HG03432 (cell line): ENCODE measurements at regions not wholly inside any gene's neighbourhood (a gene's known extent, or its start where the extent isn't known, plus 50 kb on each side); places are given as distances from the start of the nearest gene placed in this dataset.

Experiments
- ATAC-seq: cut with Tn5 transposase; IDR thresholded peaks from one replicate; pipeline ENCODE4 v1.9.1; 2021; ENCODE audit warnings: mild to moderate bottlenecking, moderate library complexity; ENCODE audit not compliant: unreplicated experiment

DNA sequence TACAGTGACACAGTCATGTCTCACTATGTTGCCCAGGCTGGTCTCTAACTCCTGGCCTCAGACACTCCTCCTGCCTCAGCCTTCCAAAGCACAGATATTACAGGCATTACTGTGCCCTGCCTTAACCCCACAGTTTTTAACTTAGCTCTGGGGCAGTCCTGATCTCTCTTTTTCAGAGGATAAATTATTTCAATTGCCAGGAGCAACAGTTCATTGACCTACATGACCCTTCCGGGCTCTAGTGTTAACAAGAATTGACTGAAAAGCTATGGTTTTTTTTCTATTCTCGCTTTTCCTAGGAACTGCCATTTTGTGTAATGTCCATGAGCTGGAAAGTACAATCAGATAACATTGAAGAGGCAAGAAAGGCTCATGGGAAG is 92.8 kb downstream of the HNRNPLL start:
- no peak for ATAC-seq

DNA sequence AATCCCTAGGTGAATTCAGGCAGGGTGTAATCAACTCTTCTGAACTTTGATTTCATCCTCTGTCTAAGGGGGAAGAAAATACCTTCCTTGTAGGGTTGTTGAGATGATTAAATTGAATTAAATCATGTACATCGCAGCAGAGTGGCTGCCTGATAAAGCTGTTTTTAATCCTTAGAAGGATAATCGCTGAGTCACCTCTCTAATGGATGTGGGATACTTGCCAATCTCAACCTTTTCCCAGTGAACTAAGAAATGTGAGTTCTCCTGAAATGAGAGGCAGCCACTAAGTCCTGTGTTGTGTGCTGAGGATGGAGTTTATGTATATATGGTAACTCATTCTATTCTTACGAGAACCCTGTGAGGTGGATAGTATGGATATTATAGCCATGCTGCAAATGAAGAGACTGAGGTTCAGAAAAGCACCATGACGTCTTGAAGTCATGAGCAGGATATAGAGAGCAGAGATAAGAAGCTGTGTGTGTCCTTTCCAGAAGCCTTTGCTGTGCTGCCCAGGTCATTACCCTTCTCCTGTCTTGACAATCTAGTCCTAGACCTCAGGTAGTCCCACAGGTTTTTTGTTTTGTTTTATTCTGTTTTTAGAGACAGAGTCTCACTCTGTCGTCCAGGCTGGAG is 93.3 kb downstream of the HNRNPLL start:
- ATAC-seq: no peak

DNA sequence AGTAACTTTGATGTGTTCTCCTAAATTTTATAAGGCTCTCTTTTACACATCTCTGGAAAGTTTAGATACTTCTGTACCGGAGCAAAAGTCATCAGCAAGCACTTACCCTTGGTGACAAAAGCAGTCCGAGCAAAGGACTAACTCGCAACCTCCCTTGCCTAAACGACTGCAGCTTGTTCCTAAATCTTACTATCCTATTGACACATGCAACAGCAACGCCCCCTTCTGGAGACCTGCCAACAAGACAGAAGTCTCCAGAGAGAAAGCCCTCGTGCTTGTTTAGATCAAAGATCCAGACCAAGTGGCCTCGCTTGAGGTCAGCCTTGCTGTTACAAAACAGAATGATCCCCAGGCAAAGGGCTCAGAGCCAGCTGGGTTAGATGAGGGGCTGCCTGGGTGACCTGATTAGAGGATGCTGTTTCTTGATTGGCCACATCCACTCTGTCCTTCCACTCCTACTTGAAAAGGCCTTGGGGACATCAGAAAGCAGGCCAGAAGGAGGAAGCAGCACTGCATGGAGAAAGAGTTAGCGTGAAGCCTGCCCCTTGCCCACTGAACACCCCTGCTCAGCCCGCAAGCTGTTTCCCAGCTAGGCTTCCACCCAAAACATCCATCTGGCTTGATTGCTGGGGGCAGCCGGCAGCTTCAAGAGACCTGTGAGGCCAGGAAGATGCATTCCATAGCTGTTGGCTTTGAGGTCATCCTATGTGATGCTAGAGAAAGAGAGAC is 94.3 kb downstream of the HNRNPLL start:
- ATAC-seq: peak; percentile 68

DNA sequence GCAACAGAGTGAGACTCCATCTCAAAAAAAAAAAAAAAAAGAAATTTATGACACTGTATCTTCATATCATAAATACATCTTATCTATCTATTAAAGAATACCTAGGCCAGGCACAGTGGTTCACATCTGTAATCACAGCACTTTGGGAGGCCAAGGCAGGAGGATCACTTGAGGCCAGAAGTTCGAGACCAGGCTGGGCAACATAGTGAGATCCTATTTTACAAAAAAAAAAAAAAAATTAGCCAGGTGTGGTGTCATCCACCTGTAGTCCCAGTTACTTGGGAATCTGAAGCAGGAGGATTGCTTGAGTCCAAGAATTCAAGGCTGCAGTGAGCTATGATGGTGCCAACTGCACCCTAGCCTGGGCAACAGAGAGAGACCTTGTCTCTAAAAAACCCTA is 95.0 kb downstream of the HNRNPLL start:
- no peak for ATAC-seq

DNA sequence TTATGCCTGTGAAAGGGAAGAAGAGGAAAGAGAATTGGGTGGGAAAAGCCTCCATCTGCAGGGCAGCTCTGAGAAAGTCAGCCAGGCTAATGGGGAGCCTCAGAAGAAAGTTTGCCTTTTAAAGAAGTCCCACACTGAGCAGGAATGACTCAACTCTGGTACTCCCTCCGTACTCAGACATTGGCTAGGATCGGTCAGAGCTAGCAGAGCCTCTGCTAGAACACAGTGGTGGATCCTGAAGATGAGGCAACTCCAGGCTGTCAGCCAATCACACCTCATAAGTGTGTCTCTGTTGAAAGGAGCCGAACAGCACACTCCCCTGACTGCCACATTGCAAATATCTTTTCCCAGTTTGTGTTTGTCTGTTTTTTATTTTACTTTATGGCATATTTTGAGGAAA is 96.9 kb downstream of the HNRNPLL start:
- no peak for ATAC-seq

DNA sequence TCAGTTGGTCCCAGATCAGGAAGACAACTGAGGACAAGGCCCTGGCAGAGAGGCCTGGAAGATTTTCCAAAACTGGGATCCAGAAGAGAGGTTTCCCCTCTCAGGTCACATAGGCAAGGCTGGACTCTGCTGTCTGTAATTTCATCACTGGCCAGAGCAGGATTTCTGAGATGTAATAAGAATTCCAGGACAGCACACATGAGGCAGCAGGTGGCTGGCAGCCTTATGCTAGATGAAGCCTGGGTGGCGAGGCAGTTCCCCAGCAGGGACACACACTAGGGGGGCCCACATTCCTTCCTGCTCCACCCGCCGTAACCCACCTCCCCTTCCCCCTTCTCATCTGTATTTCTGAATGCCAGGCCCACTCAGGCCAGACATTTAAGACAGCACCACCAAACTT is 98.6 kb downstream of the HNRNPLL start:
- ATAC-seq: no peak

DNA sequence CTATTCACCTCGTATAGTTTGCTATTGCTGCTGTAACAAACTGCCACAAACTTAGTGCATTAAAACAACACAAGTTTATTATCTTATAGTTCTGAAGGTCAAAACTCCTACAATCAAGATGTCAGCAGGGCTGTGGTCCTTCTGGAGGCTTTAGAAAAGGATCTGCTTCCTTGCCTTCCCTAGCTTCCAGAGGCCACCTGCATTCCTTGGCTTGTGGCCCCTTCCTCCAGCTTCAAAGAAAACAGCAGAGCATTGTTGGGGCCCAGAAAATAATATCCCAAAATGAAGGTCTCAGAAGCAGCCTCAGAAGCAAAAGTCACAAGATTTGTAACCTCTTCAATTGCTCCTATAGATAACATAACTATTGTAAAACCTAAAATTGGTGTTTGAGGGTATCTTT is 100.6 kb downstream of the HNRNPLL start:
- no peak for ATAC-seq

DNA sequence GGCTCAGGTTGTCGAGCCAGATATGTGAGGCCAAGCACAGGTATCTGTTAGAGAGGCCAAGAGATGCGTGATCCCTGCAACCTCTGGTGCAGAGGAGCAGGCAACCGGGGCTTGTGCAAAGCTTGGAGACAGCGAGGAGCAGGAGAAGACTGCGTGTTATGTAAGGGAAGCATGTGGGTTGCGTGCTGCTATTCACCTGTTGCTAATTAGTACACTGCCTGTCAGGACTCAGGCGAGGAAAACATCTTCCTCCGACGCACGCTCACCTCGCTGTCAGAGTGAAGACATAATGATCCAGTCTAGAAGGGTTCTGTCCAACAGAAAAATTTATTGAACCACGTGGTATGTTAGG is 102.5 kb downstream of the HNRNPLL start:
- ATAC-seq: no peak

DNA sequence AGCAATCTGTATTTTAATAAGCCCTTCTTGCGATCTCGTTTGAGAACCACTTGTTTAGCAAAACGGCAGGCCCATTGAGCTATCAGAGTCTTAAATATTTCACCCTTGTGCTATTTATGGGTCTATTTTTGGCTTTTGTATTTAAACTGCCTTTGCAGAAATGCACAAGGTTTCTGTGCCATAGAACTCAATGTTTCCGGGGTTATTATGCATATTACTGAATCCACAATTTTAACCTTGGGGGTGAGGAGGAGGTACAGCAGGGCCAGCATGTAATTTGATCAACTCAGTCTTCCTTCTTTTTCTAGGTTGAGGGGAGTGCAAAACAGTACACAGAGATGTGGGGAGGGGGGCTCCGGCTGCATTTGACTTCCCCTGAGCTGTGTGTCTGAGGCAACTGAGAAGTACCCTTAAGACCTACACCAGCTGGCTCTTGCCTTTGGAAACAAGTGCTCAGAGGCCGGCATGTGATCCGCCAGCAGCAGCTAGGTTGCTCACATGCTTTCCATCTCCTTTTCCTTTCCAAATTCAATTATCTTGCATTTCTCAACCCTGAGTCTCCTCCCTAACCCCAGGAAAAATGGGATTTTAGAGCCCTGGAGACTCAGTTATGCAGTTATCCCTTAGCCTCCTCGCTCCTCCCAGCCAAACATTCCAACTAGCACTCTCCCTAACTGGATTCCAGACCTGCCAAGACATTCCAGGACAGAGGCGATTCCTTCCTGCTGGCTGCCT is 103.0 kb downstream of the HNRNPLL start:
- no peak for ATAC-seq

DNA sequence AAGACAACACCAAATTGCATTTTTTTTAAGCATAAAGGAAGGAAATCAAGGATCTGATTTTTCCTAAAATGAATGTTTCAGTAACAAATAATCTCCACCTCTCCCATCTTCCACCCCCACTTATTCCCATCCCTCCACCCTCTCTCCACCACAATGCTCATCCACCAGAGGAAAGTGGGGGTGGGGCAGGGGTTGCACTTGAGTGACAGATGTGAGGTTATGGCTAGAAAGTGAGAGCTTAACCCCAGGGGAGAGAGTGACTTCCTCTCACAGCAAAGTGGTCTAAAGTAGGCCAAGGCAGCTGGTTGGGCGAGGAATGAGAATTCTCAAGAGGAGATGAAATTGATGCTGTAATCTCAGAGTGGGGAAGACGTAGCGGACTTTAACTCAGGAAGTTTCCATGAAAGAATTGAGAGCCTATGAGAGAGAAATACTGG is 104.7 kb downstream of the HNRNPLL start:
- ATAC-seq: peak; percentile 76

DNA sequence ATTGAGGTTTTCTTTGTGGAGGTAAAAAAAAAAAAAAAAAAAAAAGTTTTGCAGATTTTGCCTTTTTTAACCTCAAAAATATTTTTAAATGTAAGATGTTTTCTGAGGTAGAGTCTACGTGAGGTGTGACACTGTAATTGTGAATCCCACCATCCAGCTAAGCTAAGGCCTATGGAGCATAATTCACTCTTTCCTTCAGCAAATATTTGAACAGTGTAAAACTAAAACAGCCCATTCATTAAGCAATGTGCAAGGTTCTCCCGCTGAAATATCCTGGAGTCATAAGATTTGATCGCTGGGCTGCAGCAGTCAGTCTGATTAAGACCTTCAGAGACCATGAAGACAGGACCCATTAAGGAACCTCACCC is 105.1 kb downstream of the HNRNPLL start:
- no peak for ATAC-seq

DNA sequence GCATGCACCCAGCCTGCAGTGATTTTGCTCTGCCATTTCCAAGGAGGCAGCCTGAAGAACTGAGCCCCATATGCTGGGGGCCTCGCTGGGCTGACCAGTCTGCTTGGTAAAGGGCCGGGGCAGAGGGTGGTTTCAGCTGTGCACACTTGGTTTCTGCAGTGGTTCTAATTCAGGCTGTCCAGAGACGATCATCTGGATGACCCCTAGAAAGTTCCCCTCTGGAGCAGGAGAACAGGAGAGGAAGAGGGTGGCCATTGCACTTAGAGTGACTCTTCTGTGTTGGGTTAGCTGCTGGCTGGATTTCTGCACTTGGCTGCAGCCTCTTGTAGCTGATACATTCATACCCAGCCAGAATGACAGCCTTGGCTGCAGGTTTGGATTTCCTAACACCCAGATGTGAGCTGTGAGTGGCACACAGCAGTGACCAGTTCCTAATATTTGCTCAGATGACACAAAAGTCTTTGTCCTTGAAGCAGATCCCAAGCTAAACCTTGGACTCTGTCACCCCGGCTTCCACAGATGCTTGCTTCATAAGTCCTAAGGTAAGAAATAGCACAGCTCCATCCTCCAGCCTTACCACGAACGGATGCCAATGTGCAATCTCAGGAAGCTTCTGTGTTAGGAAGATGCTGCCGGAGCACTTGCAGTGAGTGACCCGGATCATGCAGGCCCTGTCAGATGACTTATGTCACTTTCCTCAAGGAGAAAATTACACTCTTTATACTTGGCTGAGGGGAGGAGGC is 105.6 kb downstream of the HNRNPLL start:
- no peak for ATAC-seq

DNA sequence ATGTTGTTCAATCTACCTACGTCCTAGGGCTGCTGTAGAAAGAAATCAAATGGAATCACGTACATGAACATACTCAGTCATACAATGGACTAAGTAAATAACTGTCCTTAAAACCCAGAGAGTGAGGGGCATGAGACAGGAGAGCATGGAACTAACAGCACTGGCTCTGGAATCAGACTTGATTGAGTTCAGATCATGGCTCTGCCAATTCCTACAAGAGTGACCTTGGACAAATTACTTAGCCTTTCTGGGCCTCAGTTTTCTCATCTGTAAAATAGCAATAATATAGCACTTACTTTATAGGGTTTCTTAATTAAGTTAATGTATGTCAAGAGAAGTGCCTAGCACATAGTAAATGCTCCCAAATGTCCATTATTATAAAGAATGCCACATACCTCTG is 106.8 kb downstream of the HNRNPLL start:
- no peak for ATAC-seq

DNA sequence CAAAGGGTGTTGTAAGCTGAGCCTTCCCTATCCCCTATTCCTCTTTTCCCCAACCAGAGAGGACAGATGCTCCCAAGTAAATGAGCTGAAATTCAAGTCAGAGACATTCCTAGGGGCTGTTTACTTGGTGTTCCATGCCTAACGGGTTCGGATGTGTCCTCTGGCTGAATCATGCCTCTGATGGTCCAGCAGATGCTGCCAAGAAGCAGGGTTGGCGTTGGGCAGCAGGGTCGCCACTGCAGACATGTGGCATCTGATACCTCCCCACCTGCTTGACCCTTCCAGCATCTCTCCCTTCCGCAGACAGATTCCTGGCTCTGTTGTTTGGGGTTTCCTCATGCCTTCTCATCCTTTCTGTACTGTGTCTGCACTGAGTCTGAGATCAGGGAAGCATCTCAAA is 108.3 kb downstream of the HNRNPLL start:
- ATAC-seq: no peak

DNA sequence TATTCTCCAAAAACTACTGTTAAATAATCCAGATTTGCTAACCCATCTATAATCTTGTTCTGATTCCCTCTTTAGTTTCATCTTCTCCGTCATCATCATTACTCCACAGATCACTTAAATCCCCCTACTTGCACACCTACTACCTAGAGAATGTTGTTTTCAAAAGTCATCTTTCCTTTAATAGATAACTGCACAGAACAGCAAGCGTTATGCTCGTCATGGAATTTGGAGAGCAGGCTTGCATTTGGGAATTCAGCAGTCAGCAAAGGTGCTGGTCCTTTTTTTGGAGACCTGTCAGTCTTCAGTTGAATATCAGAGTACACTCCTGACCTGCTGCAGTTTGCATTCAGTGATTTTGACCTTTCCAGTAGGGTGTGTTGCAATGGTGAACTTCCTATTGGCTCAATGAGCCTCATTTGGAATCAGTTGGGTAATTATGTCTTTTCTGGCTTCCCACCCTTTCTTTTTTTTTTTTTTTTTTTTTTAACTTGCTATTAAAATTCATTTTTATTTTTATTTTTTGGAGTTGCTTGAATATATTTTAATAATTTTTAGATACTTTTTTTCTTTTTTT is 110.6 kb downstream of the HNRNPLL start:
- ATAC-seq: no peak

DNA sequence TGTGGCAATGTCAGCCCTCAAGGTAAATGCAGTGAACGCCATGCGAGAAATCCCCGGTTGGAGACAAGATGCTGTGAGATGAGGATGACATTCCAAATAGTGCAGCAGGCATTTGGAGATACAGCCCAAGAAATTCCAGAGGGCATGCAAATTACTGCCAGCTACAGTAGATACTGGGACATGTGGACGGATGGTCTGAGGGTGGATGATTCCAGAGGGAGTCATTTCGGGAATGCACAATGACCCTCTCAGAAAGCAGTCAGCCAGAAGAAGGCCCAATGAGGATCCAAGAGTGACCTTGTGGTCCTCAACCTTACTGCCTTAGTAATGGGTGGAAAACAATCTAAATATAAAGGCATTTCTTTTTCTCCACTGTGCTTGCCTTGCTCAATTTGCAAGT is 111.3 kb downstream of the HNRNPLL start:
- no peak for ATAC-seq

DNA sequence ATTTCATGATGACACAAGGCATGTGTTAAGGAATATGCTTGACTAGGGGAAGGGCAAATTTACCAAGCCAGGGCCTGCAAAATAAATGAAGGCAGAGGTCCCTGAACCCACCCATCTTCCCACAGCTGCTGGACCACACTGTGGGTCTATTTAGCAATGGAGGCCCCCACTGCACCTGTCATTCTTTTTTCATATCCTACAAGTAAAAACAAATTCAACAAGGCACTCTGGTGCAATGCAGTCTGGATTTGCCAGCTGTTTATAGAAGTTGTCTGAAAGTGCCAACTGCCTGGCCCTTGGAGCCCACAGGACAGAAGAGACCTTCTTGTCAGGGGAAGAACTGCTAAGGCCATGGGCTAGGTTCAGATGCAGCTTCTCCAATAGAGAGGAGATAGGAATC is 112.8 kb upstream of the ATL2 start:
- no peak for ATAC-seq

DNA sequence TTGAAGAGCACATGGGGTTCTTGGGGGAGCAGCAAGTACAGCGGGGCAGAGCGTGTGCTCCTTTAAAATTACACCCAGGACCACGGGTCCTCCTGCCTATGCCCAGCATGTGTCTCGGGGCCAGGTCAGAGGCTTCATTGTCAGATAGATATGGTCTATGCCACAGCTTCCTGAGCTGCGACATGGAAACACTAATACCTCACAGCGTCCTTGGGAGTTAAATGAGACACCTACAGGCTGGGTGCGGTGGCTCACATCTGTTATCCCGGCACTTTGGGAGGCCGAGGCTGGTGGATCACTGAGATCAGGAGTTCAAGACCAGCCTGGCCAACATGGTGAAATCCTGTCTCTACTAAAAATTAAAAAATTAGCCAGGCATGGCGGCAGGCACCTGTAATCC is 110.8 kb upstream of the ATL2 start:
- ATAC-seq: no peak

DNA sequence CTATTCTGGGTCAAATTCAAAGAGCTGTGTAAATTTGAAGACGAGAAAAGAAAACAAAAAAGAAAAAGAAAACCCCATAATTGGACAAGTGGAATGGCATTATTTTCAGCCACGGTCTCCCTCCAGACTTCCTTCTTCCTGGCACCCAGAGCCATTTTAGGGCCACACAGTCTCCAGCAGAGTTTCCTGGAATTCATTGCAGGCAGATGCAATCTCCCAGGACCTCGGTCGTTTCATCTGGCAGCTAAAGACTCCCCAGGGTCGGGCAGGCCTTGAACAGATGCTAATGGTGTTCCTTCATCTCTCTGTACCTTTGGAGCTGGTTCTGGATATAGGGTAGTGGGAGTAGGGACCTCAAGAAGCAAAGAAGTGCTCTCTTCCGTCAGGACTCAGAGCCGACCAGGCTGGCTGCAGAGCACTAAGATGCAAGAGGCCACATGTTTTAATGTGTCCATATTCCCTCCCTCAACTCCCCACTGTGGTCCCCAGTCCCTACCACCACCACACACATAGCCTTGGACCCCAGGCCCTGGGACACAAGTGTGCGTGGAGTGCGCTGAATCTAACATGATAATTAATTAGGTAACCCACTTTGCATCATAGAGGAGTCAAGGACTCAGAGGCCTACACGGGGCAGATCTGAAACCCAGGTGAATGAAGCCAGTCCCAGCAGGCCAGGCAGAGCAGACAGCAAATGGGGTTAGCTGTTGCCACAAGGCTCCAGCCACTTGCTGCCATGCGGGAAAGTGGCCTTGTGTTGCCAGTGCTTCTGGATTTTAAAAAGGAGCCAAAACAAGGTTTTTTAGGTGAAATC is 109.3 kb upstream of the ATL2 start:
- ATAC-seq: no peak

DNA sequence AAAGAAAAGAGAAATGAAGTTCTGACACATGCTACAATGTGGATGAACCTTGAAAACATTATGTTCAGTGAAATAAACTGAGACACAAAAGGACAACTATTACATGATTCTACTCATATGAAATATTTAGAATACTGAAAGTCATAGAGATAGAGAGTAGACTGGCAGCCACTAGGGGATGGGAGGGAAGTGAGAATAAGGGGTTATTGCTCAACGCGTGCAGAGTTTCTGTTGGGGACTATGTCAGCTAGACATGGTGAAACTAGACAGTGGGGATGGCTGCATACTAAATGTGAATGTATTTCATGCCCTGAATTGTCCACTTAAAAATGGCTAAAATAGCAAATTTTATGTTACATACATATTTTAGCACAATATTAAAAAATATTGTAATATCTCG is 108.7 kb upstream of the ATL2 start:
- ATAC-seq: peak; percentile 95
